ENCODE measurements at regions not wholly inside any gene's neighbourhood (a gene's known extent, or its start where the extent isn't known, plus 50 kb on each side); places are given as distances from the start of the nearest gene placed in this dataset.

DNA sequence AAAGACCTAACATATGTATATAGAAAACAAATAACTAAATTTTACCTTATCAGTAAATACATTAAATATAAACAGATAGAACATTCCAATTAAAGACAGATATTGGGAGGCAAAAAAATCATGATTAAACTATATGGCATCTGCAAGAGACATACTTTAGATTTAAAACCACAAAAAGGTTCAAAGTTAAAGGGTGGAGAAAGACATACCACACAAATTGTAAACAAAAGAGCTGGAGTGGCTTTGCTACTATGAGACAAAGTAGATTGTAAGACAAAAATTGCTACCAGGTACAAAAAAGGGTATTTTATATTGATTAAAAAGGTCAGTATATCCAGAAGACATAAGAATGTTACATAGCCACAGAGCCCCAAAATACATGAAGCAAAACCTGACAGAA is 200.2 kb downstream of the KCNRG start:
- peaks cover 0 to 16% (median 3%) of the 10 kb centered on the region in 3 donors for H3K9me3 ChIP-seq (ENCODE audit: control extremely low read depth in 1 of 3, control insufficient read depth in 2 of 3, insufficient read depth in 1 of 3, low read length in 2 of 3)
- Mint-ChIP-seq H3K9me3 (ENCODE audit: insufficient read depth) (peaks cover 7% of the 10 kb centered on the region), H3K27ac (no peak overlapping the region), H3K4me1 (no peaks in the 10 kb centered on the region), H3K4me3 (no peak overlapping the region), H3K27me3 (no peaks in the 10 kb centered on the region)
- H4K20me1 ChIP-seq (ENCODE audit: control insufficient read depth, insufficient read depth, low read length, poor library complexity, severe bottlenecking), result no peaks in the 10 kb centered on the region
- no peaks in the 10 kb centered on the region for H3K27me3 ChIP-seq (replicated peaks in 1 of 4; ENCODE audit: control extremely low read depth in 1 of 4, control insufficient read depth in 3 of 4, insufficient read depth in 4 of 4, low read length in 3 of 4)
- H3K9ac ChIP-seq (ENCODE audit: low read length), result no peak overlapping the region
- H3K4me1 ChIP-seq (ENCODE audit: control insufficient read depth in 2 of 2, insufficient read depth in 2 of 2, low read length in 2 of 2), result no peaks in the 10 kb centered on the region
- ChIA-PET POLR2A (no interaction called here), CTCF (no interaction called here)
- TF ChIP-seq EZH2 (IDR thresholded peaks at IDR 0.05; ENCODE audit: borderline replicate concordance, insufficient read depth, low read depth, low read length, poor library complexity, severe bottlenecking), result no peak
- TF ChIP-seq, protein P1, sequence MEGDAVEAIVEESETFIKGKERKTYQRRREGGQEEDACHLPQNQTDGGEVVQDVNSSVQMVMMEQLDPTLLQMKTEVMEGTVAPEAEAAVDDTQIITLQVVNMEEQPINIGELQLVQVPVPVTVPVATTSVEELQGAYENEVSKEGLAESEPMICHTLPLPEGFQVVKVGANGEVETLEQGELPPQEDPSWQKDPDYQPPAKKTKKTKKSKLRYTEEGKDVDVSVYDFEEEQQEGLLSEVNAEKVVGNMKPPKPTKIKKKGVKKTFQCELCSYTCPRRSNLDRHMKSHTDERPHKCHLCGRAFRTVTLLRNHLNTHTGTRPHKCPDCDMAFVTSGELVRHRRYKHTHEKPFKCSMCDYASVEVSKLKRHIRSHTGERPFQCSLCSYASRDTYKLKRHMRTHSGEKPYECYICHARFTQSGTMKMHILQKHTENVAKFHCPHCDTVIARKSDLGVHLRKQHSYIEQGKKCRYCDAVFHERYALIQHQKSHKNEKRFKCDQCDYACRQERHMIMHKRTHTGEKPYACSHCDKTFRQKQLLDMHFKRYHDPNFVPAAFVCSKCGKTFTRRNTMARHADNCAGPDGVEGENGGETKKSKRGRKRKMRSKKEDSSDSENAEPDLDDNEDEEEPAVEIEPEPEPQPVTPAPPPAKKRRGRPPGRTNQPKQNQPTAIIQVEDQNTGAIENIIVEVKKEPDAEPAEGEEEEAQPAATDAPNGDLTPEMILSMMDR (IDR thresholded peaks at IDR 0.05), result no peak
- no peaks in the 10 kb centered on the region for H3K36me3 ChIP-seq (replicated peaks in 1 of 2; ENCODE audit: control extremely low read depth in 1 of 2, control insufficient read depth in 1 of 2, extremely low read depth in 1 of 2, insufficient read depth in 2 of 2, low read length in 1 of 2)
- H3K27ac ChIP-seq (ENCODE audit: low read length in 2 of 2), result no peak overlapping the region
- DNase-seq (no peak), ATAC-seq (ENCODE audit: low read depth) (no peak)
- H3K4me3 ChIP-seq (ENCODE audit: control extremely low read depth in 1 of 5, extremely low read depth in 1 of 5, insufficient read depth in 1 of 5, low read depth in 2 of 5, low read length in 4 of 5), result no peak overlapping the region
- H3K79me2 ChIP-seq (ENCODE audit: control insufficient read depth, insufficient read depth, low read length), result no peaks in the 10 kb centered on the region
- H3K4me2 ChIP-seq (replicated peaks; ENCODE audit: low read depth, low read length, poor library complexity, severe bottlenecking), result no peak overlapping the region
- intact Hi-C loops (cut with micrococcal nuclease), result no loop called here
- no peak overlapping the region for H2AFZ ChIP-seq (ENCODE audit: insufficient read depth, low read depth, low read length, poor library complexity, severe bottlenecking)

DNA sequence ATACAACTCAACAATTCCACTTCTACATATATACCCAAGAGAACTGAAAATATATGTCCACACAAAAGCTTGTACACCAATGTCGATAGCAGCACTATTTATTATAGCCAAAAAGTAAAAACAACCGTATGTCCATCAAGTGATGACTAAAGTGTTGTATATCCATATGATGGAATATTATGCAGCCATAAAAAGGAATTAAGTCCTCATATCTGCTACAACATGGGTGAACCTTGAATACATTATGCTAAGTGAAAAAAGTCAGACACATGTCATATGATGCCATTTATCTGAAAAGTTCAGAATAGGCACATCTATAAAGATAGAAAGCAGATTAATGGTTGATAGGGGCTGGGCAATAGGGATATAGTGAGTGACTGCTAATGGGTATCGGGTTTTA is 204.5 kb downstream of the KCNRG start:
- no CpG with 5 or more reads among the region's 3 CpGs for WGBS (ENCODE audit: insufficient coverage)
- no peaks in the 10 kb centered on the region for H3K27me3 ChIP-seq (replicated peaks in 1 of 4; ENCODE audit: control extremely low read depth in 1 of 4, control insufficient read depth in 3 of 4, insufficient read depth in 4 of 4, low read length in 3 of 4)
- CTCF ChIA-PET, result no interaction called here
- peaks cover 4 to 5% of the 10 kb centered on the region in 2 donors for H3K4me1 ChIP-seq (ENCODE audit: control insufficient read depth in 2 of 2, insufficient read depth in 2 of 2, low read length in 2 of 2)
- ATAC-seq (ENCODE audit: low read depth) (no peak), DNase-seq (no peak)
- H3K4me2 ChIP-seq (replicated peaks; ENCODE audit: low read depth, low read length, poor library complexity, severe bottlenecking), result no peak overlapping the region
- no peak for TF ChIP-seq EZH2 (IDR thresholded peaks at IDR 0.05; ENCODE audit: borderline replicate concordance, insufficient read depth, low read depth, low read length, poor library complexity, severe bottlenecking)
- TF ChIP-seq, protein P1 (IDR thresholded peaks at IDR 0.05), result no peak
- peaks cover 0 to 6% (median 3%) of the 10 kb centered on the region in 3 donors for H3K9me3 ChIP-seq (ENCODE audit: control extremely low read depth in 1 of 3, control insufficient read depth in 2 of 3, insufficient read depth in 1 of 3, low read length in 2 of 3)
- no peak overlapping the region for H2AFZ ChIP-seq (ENCODE audit: insufficient read depth, low read depth, low read length, poor library complexity, severe bottlenecking)
- POLR2A ChIA-PET, result no interaction called here
- H3K4me3 Mint-ChIP-seq, result no peak overlapping the region
- H3K79me2 ChIP-seq (ENCODE audit: control insufficient read depth, insufficient read depth, low read length), result no peaks in the 10 kb centered on the region
- no peak overlapping the region for H3K9ac ChIP-seq (ENCODE audit: low read length)
- H3K9me3 Mint-ChIP-seq (ENCODE audit: insufficient read depth), result peaks cover 5% of the 10 kb centered on the region
- intact Hi-C loops (cut with micrococcal nuclease), result no loop called here
- H3K36me3 ChIP-seq (replicated peaks in 1 of 2; ENCODE audit: control extremely low read depth in 1 of 2, control insufficient read depth in 1 of 2, extremely low read depth in 1 of 2, insufficient read depth in 2 of 2, low read length in 1 of 2), result no peaks in the 10 kb centered on the region
- no peaks in the 10 kb centered on the region for H4K20me1 ChIP-seq (ENCODE audit: control insufficient read depth, insufficient read depth, low read length, poor library complexity, severe bottlenecking)
- H3K4me3 ChIP-seq (ENCODE audit: control extremely low read depth in 1 of 5, extremely low read depth in 1 of 5, insufficient read depth in 1 of 5, low read depth in 2 of 5, low read length in 4 of 5), result no peak overlapping the region
- H3K4me1 Mint-ChIP-seq, result peaks cover 5% of the 10 kb centered on the region
- peaks cover 4% of the 10 kb centered on the region for H3K27me3 Mint-ChIP-seq
- H3K27ac ChIP-seq (ENCODE audit: low read length in 2 of 2), result no peak overlapping the region
- no peak overlapping the region for H3K27ac Mint-ChIP-seq
